SK-N-SH (cell line): ENCODE measurements at regions not wholly inside any gene's neighbourhood (a gene's known extent, or its start where the extent isn't known, plus 50 kb on each side); places are given as distances from the start of the nearest gene placed in this dataset.

Source experiments
- CTCF ChIA-PET: fragments of 300-600, 350-600 bp; formaldehyde crosslinking; extraction: SDS; loops from one replicate; lab custom pipeline; 2021; lab: Yijun Ruan, JAX
- POLR2A ChIA-PET: fragments of 350-600 bp; sonication (Branson Sonifier 250); formaldehyde crosslinking; extraction: SDS; loops from one replicate; lab custom pipeline; 2020; ENCODE audit warnings: antibody characterized with exemption, inconsistent platforms; lab: Yijun Ruan, JAX
- DNase-seq: peaks from one replicate; pipeline ENCODE4 v3.0.0; 2012
- H2AFZ ChIP-seq: fragments of 200-600 bp; sonication (generic); 2 replicates; pipeline ENCODE4 v1.8.1; 2016; ENCODE audit warnings: antibody characterized with exemption, mild to moderate bottlenecking, low read depth
- H3F3A ChIP-seq: fragments of 200-600 bp; sonication (generic); replicated peaks from 2 replicates; pipeline ENCODE3; 2016; ENCODE audit warnings: antibody characterized with exemption, mild to moderate bottlenecking; ENCODE audit not compliant: insufficient read depth
- H3K27ac ChIP-seq, 2 experiments: fragments of 200-500 bp in 1 of 2; fragments of 200-600 bp in 1 of 2; sonication (Bioruptor generic) in 1 of 2; sonication (generic), shearing (Covaris generic) in 1 of 2; 2 replicates each; pipeline versions ENCODE4 v1.5.1 to v1.6.1; 2014 to 2016; ENCODE audit warnings: low read depth in 2 of 2, inconsistent platforms in 1 of 2, low read length in 1 of 2, mild to moderate bottlenecking in 1 of 2, mixed read lengths in 1 of 2
- H3K27me3 ChIP-seq: fragments of 200-600 bp; sonication (generic), shearing (Covaris generic); 2 replicates; pipeline ENCODE4 v1.6.1; 2016; ENCODE audit warnings: mixed run types; ENCODE audit not compliant: insufficient read depth
- H3K36me3 ChIP-seq, 2 experiments: fragments of 200-500 bp in 1 of 2; fragments of 200-600 bp in 1 of 2; sonication (Bioruptor generic) in 1 of 2; sonication (generic) in 1 of 2; replicated peaks in 1 of 2; 2 replicates each; pipeline versions ENCODE3 to v1.5.1; 2014 to 2016; ENCODE audit warnings: low read length in 1 of 2, mild to moderate bottlenecking in 1 of 2; ENCODE audit not compliant: insufficient read depth in 2 of 2, control insufficient read depth in 1 of 2
- H3K4me1 ChIP-seq, 2 experiments: fragments of 200-500 bp in 1 of 2; fragments of 200-600 bp in 1 of 2; sonication (Bioruptor generic) in 1 of 2; sonication (generic), shearing (Covaris generic) in 1 of 2; 2 replicates each; pipeline versions ENCODE4 v1.5.1 to v1.6.1; 2014 to 2016; ENCODE audit warnings: low read depth in 1 of 2, low read length in 1 of 2, mixed run types in 1 of 2; ENCODE audit not compliant: insufficient read depth in 2 of 2, control insufficient read depth in 1 of 2
- H3K4me2 ChIP-seq: fragments of 200-600 bp; sonication (generic), shearing (Covaris generic); 2 replicates; pipeline ENCODE4 v1.6.1; 2017; ENCODE audit warnings: mixed run types
- H3K4me3 ChIP-seq, 2 experiments: fragments of 200-500 bp in 1 of 2; fragments of 200-600 bp in 1 of 2; sonication (Bioruptor generic) in 1 of 2; sonication (generic), shearing (Covaris generic) in 1 of 2; 2 replicates each; pipeline versions ENCODE4 v1.5.1 to v1.8.1; 2014 to 2016; ENCODE audit warnings: low read depth in 2 of 2, inconsistent platforms in 1 of 2, low read length in 1 of 2, mild to moderate bottlenecking in 1 of 2, mixed read lengths in 1 of 2, moderate library complexity in 1 of 2
- H3K79me2 ChIP-seq: fragments of 200-600 bp; sonication (generic); 2 replicates; pipeline ENCODE4 v1.8.1; 2017; ENCODE audit warnings: mild to moderate bottlenecking; ENCODE audit not compliant: insufficient read depth
- H3K9ac ChIP-seq: fragments of 200-600 bp; sonication (generic); 2 replicates; pipeline ENCODE4 v1.6.1; 2017; ENCODE audit warnings: mixed run types
- H3K9me2 ChIP-seq: fragments of 200-600 bp; sonication (generic); 2 replicates; pipeline ENCODE4 v1.6.1; 2017; ENCODE audit warnings: mixed run types
- H3K9me3 ChIP-seq: fragments of 200-600 bp; sonication (generic); 2 replicates; pipeline ENCODE4 v1.6.1; 2017; ENCODE audit warnings: mixed run types, mild to moderate bottlenecking, moderate library complexity
- H4K20me1 ChIP-seq: fragments of 200-600 bp; sonication (generic); 2 replicates; pipeline ENCODE4 v1.6.1; 2017; ENCODE audit warnings: mild to moderate bottlenecking, mixed run types; ENCODE audit not compliant: insufficient read depth
- EZH2phosphoT487 ChIP-seq: fragments of 200-600 bp; sonication (generic); IDR thresholded peaks from 2 replicates; pipeline ENCODE4 v1.6.1; 2017; ENCODE audit warnings: low read depth, mixed run types, mild to moderate bottlenecking, antibody characterized with exemption, moderate library complexity, borderline replicate concordance
- JUND ChIP-seq: IDR thresholded peaks from 2 replicates; pipeline ENCODE4 v1.4.0; 2012
- NFIC ChIP-seq: IDR thresholded peaks from 2 replicates; pipeline ENCODE4 v1.4.0; 2012; ENCODE audit warnings: borderline replicate concordance
- REST ChIP-seq: IDR thresholded peaks from 2 replicates; pipeline ENCODE4 v1.6.1; 2012; ENCODE audit warnings: mild to moderate bottlenecking, low read depth, low read length, moderate library complexity
- RFX5 ChIP-seq: IDR thresholded peaks from 2 replicates; pipeline ENCODE4 v1.6.1; 2012; ENCODE audit warnings: mild to moderate bottlenecking, improper control_type of control experiment, low read length
- TAF1 ChIP-seq: IDR thresholded peaks from 2 replicates; pipeline ENCODE4 v1.6.1; 2012; ENCODE audit warnings: low read depth, mild to moderate bottlenecking, low read length, moderate library complexity, borderline replicate concordance
- TCF12 ChIP-seq: IDR thresholded peaks from 2 replicates; pipeline ENCODE4 v1.4.0; 2012
- USF2 ChIP-seq: fragments of 150-350 bp; IDR thresholded peaks from 2 replicates; pipeline ENCODE4 v1.6.1; 2017; ENCODE audit warnings: antibody characterized with exemption, low read length, low read depth, borderline replicate concordance
- YY1 ChIP-seq: IDR thresholded peaks from 2 replicates; pipeline ENCODE4 v1.4.0; 2012; ENCODE audit warnings: low read depth, mild to moderate bottlenecking
- ZBTB33 ChIP-seq: IDR thresholded peaks from 2 replicates; pipeline ENCODE4 v1.4.0; 2012; ENCODE audit warnings: low read depth, borderline replicate concordance
- WGBS: methylation state at CpG from one replicate; pipeline ENCODE4 v1.1.6; 2017; ENCODE audit warnings: low lambda C conversion rate; 5-methylcytosine and 5-hydroxymethylcytosine counted together

- Histone ChIP-seq H2AFZ (no peak overlapping the region), H4K20me1 (no peaks in the 10 kb centered on the region), H3K27me3 (peaks cover 5% of the 10 kb centered on the region; the same call in 1 of the 2 replicates), H3K27ac (no peak overlapping the region), H3K4me3 (no peak overlapping the region), H3K4me1 (no peaks in the 10 kb centered on the region), H3K9me2 (no peaks in the 10 kb centered on the region), H3K4me2 (no peak overlapping the region), H3K79me2 (no peaks in the 10 kb centered on the region), H3F3A (no peaks in the 10 kb centered on the region), H3K36me3 (no peaks in the 10 kb centered on the region), H3K9me3 (no peaks in the 10 kb centered on the region), H3K9ac (no peak overlapping the region)
- 24% methylated on average over 2 of the region's 2 CpGs for WGBS
- TF ChIP-seq RFX5, result no peak
- TF ChIP-seq JUND, result no peak
- TF ChIP-seq USF2, result no peak
- no peak for TF ChIP-seq EZH2phosphoT487
- no peak for TF ChIP-seq REST
- no peak for TF ChIP-seq NFIC
- no peak for TF ChIP-seq TAF1
- TF ChIP-seq ZBTB33, result no peak
- no peak for TF ChIP-seq TCF12
- no peak for TF ChIP-seq YY1
- CTCF ChIA-PET, result no interaction called here
- DNase-seq, result no peak
- POLR2A ChIA-PET, result no interaction called here
Measured at GRCh38 chr4:25494166-25494565, 117.1 kb downstream of the ANAPC4 start.
